Trophoblast cell (in vitro differentiated cells and primary cell): ENCODE measurements at regions not wholly inside any gene's neighbourhood (a gene's known extent, or its start where the extent isn't known, plus 50 kb on each side); places are given as distances from the start of the nearest gene placed in this dataset.

Experiments
- DNase-seq, 2 donors: peaks; one replicate each; pipeline ENCODE4 v3.0.0-alpha.2; 2016
- H2AFZ ChIP-seq: 2 replicates; pipeline ENCODE4 v1.6.1; 2013; ENCODE audit warnings: low read length, moderate library complexity, mild to moderate bottlenecking; ENCODE audit not compliant: insufficient read depth, poor library complexity
- H2AK5ac ChIP-seq: 2 replicates; pipeline ENCODE4 v1.6.1; 2013; ENCODE audit warnings: mild to moderate bottlenecking, low read length
- H2BK120ac ChIP-seq: 2 replicates; pipeline ENCODE4 v1.6.1; 2013; ENCODE audit warnings: low read length, mild to moderate bottlenecking, moderate library complexity; ENCODE audit not compliant: insufficient read depth, poor library complexity
- H2BK12ac ChIP-seq: 2 replicates; pipeline ENCODE4 v1.6.1; 2013; ENCODE audit warnings: mild to moderate bottlenecking, low read length, moderate library complexity
- H2BK5ac ChIP-seq: 2 replicates; pipeline ENCODE4 v1.6.1; 2013; ENCODE audit warnings: low read length, low read depth, moderate library complexity, mild to moderate bottlenecking; ENCODE audit not compliant: poor library complexity
- H3K14ac ChIP-seq: 2 replicates; pipeline ENCODE4 v1.6.1; 2013; ENCODE audit warnings: mild to moderate bottlenecking, low read length
- H3K18ac ChIP-seq: 2 replicates; pipeline ENCODE4 v1.6.1; 2013; ENCODE audit warnings: mild to moderate bottlenecking, low read length
- H3K23ac ChIP-seq: 2 replicates; pipeline ENCODE4 v1.6.1; 2013; ENCODE audit warnings: low read length
- H3K27ac ChIP-seq: 2 replicates; pipeline ENCODE4 v1.5.1; 2013; ENCODE audit warnings: low read depth, mild to moderate bottlenecking, inconsistent platforms, low read length, moderate library complexity
- H3K27me3 ChIP-seq: 2 replicates; pipeline ENCODE4 v1.6.1; 2013; ENCODE audit warnings: inconsistent platforms, mild to moderate bottlenecking, low read length, moderate library complexity; ENCODE audit not compliant: insufficient read depth
- H3K36me3 ChIP-seq, 2 experiments: 1 replicate in 1 of 2; 2 replicates in 1 of 2; pipeline ENCODE4 v1.6.1; 2013; ENCODE audit warnings: low read length in 2 of 2, mild to moderate bottlenecking in 2 of 2, moderate library complexity in 1 of 2; ENCODE audit not compliant: insufficient read depth in 2 of 2, control insufficient read depth in 1 of 2
- H3K4ac ChIP-seq: 2 replicates; pipeline ENCODE4 v1.6.1; 2013; ENCODE audit warnings: low read depth, mild to moderate bottlenecking, low read length, moderate library complexity
- H3K4me1 ChIP-seq, 2 experiments: 1 replicate in 1 of 2; 2 replicates in 1 of 2; pipeline ENCODE4 v1.6.1; 2013; ENCODE audit warnings: low read length in 2 of 2, mild to moderate bottlenecking in 2 of 2, moderate library complexity in 1 of 2; ENCODE audit not compliant: insufficient read depth in 2 of 2, control insufficient read depth in 1 of 2
- H3K4me2 ChIP-seq: 2 replicates; pipeline ENCODE4 v1.6.1; 2013; ENCODE audit warnings: inconsistent platforms, mild to moderate bottlenecking, low read length, moderate library complexity
- H3K4me3 ChIP-seq: 2 replicates; pipeline ENCODE4 v1.5.1; 2013; ENCODE audit warnings: mild to moderate bottlenecking, low read depth, low read length, inconsistent platforms
- H3K79me1 ChIP-seq: one replicate; pipeline ENCODE4 v1.6.1; 2013; ENCODE audit warnings: low read length
- H3K79me2 ChIP-seq: 2 replicates; pipeline ENCODE4 v1.6.1; 2013; ENCODE audit warnings: low read length, mild to moderate bottlenecking; ENCODE audit not compliant: control insufficient read depth, insufficient read depth, poor library complexity
- H3K9ac ChIP-seq: 2 replicates; pipeline ENCODE4 v1.6.1; 2013; ENCODE audit warnings: mild to moderate bottlenecking, low read length
- H3K9me3 ChIP-seq: 2 replicates; pipeline ENCODE4 v1.6.1; 2013; ENCODE audit warnings: low read depth, mild to moderate bottlenecking, control low read depth, inconsistent platforms, low read length; ENCODE audit not compliant: insufficient read depth
- H4K12ac ChIP-seq: 2 replicates; pipeline ENCODE4 v1.6.1; 2013; ENCODE audit warnings: low read depth, mild to moderate bottlenecking, low read length, moderate library complexity
- H4K8ac ChIP-seq: 2 replicates; pipeline ENCODE4 v1.6.1; 2013; ENCODE audit warnings: low read depth, mild to moderate bottlenecking, low read length, moderate library complexity
- H4K91ac ChIP-seq: one replicate; pipeline ENCODE4 v1.6.1; 2013; ENCODE audit warnings: low read depth, mild to moderate bottlenecking, low read length, moderate library complexity
- WGBS: extraction: QIAGEN DNeasy Blood & Tissue Kit; methylation state at CpG from one replicate; pipeline ENCODE4 v1.1.7; 2013; ENCODE audit warnings: missing lambda C conversion rate; ENCODE audit not compliant: insufficient read length, insufficient coverage; ENCODE audit errors: extremely low coverage; 5-methylcytosine and 5-hydroxymethylcytosine counted together

GRCh38 chr18:56511996-56512395, 126.4 kb downstream of the TXNL1 start:
- Histone ChIP-seq H3K4me2 (no peak overlapping the region), H2BK120ac (no peak overlapping the region), H3K79me2 (no peaks in the 10 kb centered on the region), H3K36me3 (no peaks in the 10 kb centered on the region), H2BK5ac (no peak overlapping the region), H3K79me1 (no peaks in the 10 kb centered on the region), H3K4ac (no peak overlapping the region), H2AK5ac (no peak overlapping the region), H2AFZ (no peak overlapping the region), H4K91ac (no peak overlapping the region), H3K27ac (no peak overlapping the region), H3K27me3 (no peaks in the 10 kb centered on the region), H2BK12ac (no peak overlapping the region), H3K23ac (no peak overlapping the region), H4K12ac (no peak overlapping the region), H3K9me3 (no peaks in the 10 kb centered on the region), H3K18ac (no peak overlapping the region), H3K14ac (no peak overlapping the region), H3K4me3 (no peak overlapping the region), H4K8ac (no peak overlapping the region), H3K4me1 (no peaks in the 10 kb centered on the region), H3K9ac (no peak overlapping the region)
- DNase-seq: peak in 1 of 2 donors; percentile 24
- WGBS: no CpG with 5 or more reads among the region's 1 CpG

- Histone ChIP-seq H4K12ac (no peak overlapping the region), H2AK5ac (no peak overlapping the region), H4K8ac (no peak overlapping the region), H2AFZ (no peak overlapping the region), H3K79me1 (no peaks in the 10 kb centered on the region), H3K27me3 (no peaks in the 10 kb centered on the region), H3K4me2 (no peak overlapping the region), H3K9ac (no peak overlapping the region), H3K4ac (no peak overlapping the region), H3K14ac (no peak overlapping the region), H2BK5ac (no peak overlapping the region), H3K23ac (no peak overlapping the region), H4K91ac (no peak overlapping the region), H3K18ac (no peak overlapping the region), H3K79me2 (no peaks in the 10 kb centered on the region), H3K4me1 (no peaks in the 10 kb centered on the region), H2BK12ac (no peak overlapping the region), H3K9me3 (no peaks in the 10 kb centered on the region), H3K27ac (no peak overlapping the region), H3K4me3 (no peak overlapping the region), H3K36me3 (no peaks in the 10 kb centered on the region), H2BK120ac (no peak overlapping the region)
- DNase-seq: no peak
These were observed 128.3 kb downstream of the TXNL1 start for GRCh38 chr18:56510108-56510507.

- Histone ChIP-seq H3K4ac (no peak overlapping the region), H3K79me2 (no peaks in the 10 kb centered on the region), H3K79me1 (no peaks in the 10 kb centered on the region), H2BK12ac (no peak overlapping the region), H3K14ac (no peak overlapping the region), H2AFZ (no peak overlapping the region), H3K27ac (no peak overlapping the region), H3K27me3 (no peaks in the 10 kb centered on the region), H3K4me3 (no peak overlapping the region), H3K36me3 (no peaks in the 10 kb centered on the region), H4K91ac (no peak overlapping the region), H4K12ac (no peak overlapping the region), H2AK5ac (no peak overlapping the region), H2BK120ac (no peak overlapping the region), H3K23ac (no peak overlapping the region), H3K9me3 (no peaks in the 10 kb centered on the region), H3K4me2 (no peak overlapping the region), H4K8ac (no peak overlapping the region), H3K4me1 (no peaks in the 10 kb centered on the region), H3K18ac (no peak overlapping the region), H3K9ac (no peak overlapping the region), H2BK5ac (no peak overlapping the region)
- no CpG with 5 or more reads among the region's 3 CpGs for WGBS
- no peak for DNase-seq
These were observed 128.7 kb downstream of the TXNL1 start for GRCh38 chr18:56509656-56510055.

- Histone ChIP-seq H3K9me3 (no peaks in the 10 kb centered on the region), H3K27me3 (no peaks in the 10 kb centered on the region), H3K79me1 (no peaks in the 10 kb centered on the region), H2BK120ac (no peak overlapping the region), H3K79me2 (no peaks in the 10 kb centered on the region), H3K18ac (no peak overlapping the region), H2AK5ac (no peak overlapping the region), H2AFZ (no peak overlapping the region), H3K4me3 (no peak overlapping the region), H3K23ac (no peak overlapping the region), H3K4me2 (no peak overlapping the region), H3K4me1 (no peaks in the 10 kb centered on the region), H3K27ac (no peak overlapping the region), H3K36me3 (no peaks in the 10 kb centered on the region), H2BK5ac (no peak overlapping the region), H3K4ac (no peak overlapping the region), H4K12ac (no peak overlapping the region), H3K9ac (no peak overlapping the region), H3K14ac (no peak overlapping the region), H2BK12ac (no peak overlapping the region), H4K91ac (no peak overlapping the region), H4K8ac (no peak overlapping the region)
- DNase-seq: no peak
- no CpG with 5 or more reads among the region's 4 CpGs for WGBS
These were observed 129.9 kb downstream of the TXNL1 start for GRCh38 chr18:56508370-56509036.
